Activated B cell treated with CpG ODN at 0.5 μM for 24 hours (primary cell): ENCODE measurements at regions not wholly inside any gene's neighbourhood (a gene's known extent, or its start where the extent isn't known, plus 50 kb on each side); places are given as distances from the start of the nearest gene placed in this dataset.

Source experiments
- ATAC-seq: fragments of 200-7000 bp; cut with Tn5 transposase; one replicate; pipeline ENCODE4 v1.10.0; 2021; ENCODE audit warnings: low read depth, mild to moderate bottlenecking, moderate library complexity
- CTCF ChIA-PET: fragments of 350-600 bp; sonication (Branson Sonifier 250); formaldehyde crosslinking; loops from one replicate; lab custom pipeline; 2021; ENCODE audit warnings: antibody characterized with exemption; lab: Charles Lee
- POLR2A ChIA-PET: fragments of 350-600 bp; sonication (Branson Sonifier 250); formaldehyde crosslinking; loops from one replicate; lab custom pipeline; 2021; ENCODE audit warnings: antibody characterized with exemption; lab: Charles Lee
- DNase-seq: peaks from one replicate; pipeline ENCODE4 v3.0.0; 2022
- H3K27ac Mint-ChIP-seq: one replicate; pipeline ENCODE4 v1.8.0; 2020; ENCODE audit warnings: mixed read lengths
- H3K27me3 Mint-ChIP-seq: one replicate; pipeline ENCODE4 v1.8.0; 2021; ENCODE audit warnings: mixed read lengths
- H3K36me3 Mint-ChIP-seq: one replicate; pipeline ENCODE4 v1.8.0; 2021; ENCODE audit warnings: low read depth, mixed read lengths
- H3K4me1 Mint-ChIP-seq: one replicate; pipeline ENCODE4 v1.8.0; 2021; ENCODE audit warnings: mixed read lengths
- H3K4me3 Mint-ChIP-seq: one replicate; pipeline ENCODE4 v1.8.0; 2020; ENCODE audit warnings: mild to moderate bottlenecking, mixed read lengths
- H3K9me3 Mint-ChIP-seq: one replicate; pipeline ENCODE4 v1.8.0; 2020; ENCODE audit warnings: mixed read lengths
- intact Hi-C: fragments of 100-400 bp; cut with micrococcal nuclease; formaldehyde crosslinking; loops from one replicate; pipeline ENCODE4 v1.15.1; 2024
- TF ChIP-seq, protein P1 (sequence below): fragments of 200-600 bp; IDR thresholded peaks from one replicate; pipeline ENCODE4 v1.8.0; 2022; ENCODE audit warnings: antibody characterized with exemption, mild to moderate bottlenecking

DNA sequence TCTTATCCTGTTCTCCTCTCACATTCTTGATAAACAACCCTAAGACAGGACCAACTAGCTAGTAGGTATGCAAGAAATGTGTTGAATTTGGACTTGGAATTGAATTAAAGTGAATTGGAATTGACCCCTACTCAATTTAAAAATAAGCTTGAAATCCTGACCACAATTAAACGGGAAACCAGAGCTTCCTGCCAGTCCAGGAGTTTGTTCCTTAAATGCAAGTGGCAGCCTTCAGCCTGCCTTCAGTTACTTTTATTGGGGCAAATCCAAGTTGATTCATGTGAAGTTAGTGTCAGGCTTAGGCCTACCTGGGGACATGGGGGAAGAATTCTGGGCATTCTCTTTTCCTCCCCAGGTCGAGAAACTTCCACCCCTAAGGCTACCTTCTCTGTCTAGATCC lies 457.6 kb downstream of the BCL11A start:
- CTCF ChIA-PET = no interaction called here
- Mint-ChIP-seq H3K9me3 (no peaks in the 10 kb centered on the region), H3K4me1 (peaks cover 14% of the 10 kb centered on the region), H3K27me3 (no peaks in the 10 kb centered on the region), H3K27ac (no peak overlapping the region), H3K4me3 (no peak overlapping the region), H3K36me3 (no peaks in the 10 kb centered on the region)
- TF ChIP-seq, protein P1, sequence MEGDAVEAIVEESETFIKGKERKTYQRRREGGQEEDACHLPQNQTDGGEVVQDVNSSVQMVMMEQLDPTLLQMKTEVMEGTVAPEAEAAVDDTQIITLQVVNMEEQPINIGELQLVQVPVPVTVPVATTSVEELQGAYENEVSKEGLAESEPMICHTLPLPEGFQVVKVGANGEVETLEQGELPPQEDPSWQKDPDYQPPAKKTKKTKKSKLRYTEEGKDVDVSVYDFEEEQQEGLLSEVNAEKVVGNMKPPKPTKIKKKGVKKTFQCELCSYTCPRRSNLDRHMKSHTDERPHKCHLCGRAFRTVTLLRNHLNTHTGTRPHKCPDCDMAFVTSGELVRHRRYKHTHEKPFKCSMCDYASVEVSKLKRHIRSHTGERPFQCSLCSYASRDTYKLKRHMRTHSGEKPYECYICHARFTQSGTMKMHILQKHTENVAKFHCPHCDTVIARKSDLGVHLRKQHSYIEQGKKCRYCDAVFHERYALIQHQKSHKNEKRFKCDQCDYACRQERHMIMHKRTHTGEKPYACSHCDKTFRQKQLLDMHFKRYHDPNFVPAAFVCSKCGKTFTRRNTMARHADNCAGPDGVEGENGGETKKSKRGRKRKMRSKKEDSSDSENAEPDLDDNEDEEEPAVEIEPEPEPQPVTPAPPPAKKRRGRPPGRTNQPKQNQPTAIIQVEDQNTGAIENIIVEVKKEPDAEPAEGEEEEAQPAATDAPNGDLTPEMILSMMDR = no peak
- DNase-seq = no peak
- no peak for ATAC-seq
- POLR2A ChIA-PET = no interaction called here
- intact Hi-C loops = no loop called here

DNA sequence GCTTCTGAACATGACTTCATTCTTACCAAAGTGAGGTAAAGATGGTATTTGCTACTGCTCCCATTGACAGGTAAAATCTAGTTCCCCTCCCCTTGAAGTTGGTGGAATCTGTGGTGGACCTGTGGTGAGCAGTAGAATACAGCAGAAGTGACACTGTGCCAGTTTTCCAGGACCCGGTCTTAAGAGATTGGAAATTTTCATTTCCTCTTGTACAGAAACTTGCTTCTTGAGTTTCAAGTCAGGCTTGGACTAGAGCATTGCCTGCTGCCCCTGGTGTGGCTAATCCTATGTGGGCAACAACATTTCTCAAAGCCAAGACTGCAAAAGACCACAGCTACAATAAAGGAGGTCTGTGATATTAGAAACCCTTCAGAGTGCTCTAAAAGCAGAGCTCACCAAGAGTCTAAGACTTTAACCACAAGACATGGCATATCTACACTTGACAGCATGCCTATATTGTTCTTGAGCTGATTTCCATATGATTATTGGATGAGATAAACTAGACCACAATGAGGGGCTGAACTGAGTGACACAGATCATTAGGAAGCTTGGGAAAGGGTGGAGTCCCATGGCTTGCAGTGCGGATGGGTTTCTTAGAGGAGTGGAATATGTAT lies 458.1 kb downstream of the BCL11A start:
- Mint-ChIP-seq H3K27me3 (no peaks in the 10 kb centered on the region), H3K36me3 (no peaks in the 10 kb centered on the region), H3K4me1 (peaks cover 14% of the 10 kb centered on the region), H3K27ac (no peak overlapping the region), H3K9me3 (no peaks in the 10 kb centered on the region), H3K4me3 (no peak overlapping the region)
- POLR2A ChIA-PET = no interaction called here
- TF ChIP-seq, protein P1 = no peak
- DNase-seq = no peak
- CTCF ChIA-PET = no interaction called here
- ATAC-seq = no peak
- intact Hi-C loops = no loop called here

DNA sequence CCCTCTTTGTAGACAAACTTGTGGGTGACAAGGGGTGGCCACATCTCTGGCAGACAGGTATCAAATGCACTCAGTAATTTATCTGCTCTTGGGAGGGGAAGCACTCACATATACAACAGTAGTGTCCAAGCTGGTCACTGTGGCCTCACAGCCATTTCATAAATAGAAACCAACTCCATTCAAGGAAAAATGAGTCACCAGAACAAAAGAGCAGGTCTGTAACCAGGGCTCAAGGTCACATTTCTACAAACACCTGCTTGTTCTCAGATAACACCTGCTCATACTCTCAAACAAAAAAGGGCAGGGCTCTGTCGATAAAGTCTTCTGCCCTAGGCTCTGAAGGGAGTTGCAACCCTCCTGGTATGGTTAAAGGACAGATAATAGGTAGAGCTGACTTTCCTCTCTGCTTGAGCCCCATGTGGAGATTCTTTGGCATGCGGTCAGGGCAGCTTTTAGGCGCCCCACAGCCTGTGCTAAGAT lies 459.0 kb downstream of the BCL11A start:
- ChIA-PET CTCF (no interaction called here), POLR2A (no interaction called here)
- no peak for ATAC-seq
- TF ChIP-seq, protein P1 = no peak
- no peak overlapping the region for H3K27ac Mint-ChIP-seq
- H3K4me3 Mint-ChIP-seq = no peak overlapping the region
- no peaks in the 10 kb centered on the region for H3K27me3 Mint-ChIP-seq
- H3K4me1 Mint-ChIP-seq = peaks cover 13% of the 10 kb centered on the region
- DNase-seq = no peak
- no peaks in the 10 kb centered on the region for H3K9me3 Mint-ChIP-seq
- H3K36me3 Mint-ChIP-seq = no peaks in the 10 kb centered on the region
- intact Hi-C loops = no loop called here

DNA sequence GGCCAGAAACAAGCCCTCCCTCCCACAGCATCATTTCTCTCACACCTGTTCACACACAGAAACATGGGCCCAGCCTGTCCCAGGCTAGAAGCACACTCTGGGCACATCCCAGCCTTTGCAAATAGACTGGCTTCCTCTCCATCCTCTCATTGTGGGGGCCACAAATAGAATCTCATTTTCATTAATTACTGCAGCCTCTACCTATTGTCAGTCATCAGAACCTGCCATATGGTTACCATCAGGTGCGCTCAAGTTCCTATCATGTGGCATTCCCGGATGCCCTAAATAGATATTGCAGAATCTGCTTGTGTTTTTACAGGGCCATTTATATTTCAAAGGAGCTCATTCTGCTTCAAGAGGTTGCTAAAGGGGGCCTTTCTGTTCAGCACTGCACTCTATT lies 460.7 kb downstream of the BCL11A start:
- intact Hi-C loops = no loop called here
- Mint-ChIP-seq H3K27me3 (no peaks in the 10 kb centered on the region), H3K36me3 (no peaks in the 10 kb centered on the region), H3K27ac (no peak overlapping the region), H3K4me3 (no peak overlapping the region), H3K9me3 (no peaks in the 10 kb centered on the region), H3K4me1 (peaks cover 5% of the 10 kb centered on the region)
- ATAC-seq = no peak
- TF ChIP-seq, protein P1 = no peak
- no peak for DNase-seq
- ChIA-PET CTCF (no interaction called here), POLR2A (interaction anchor here (0.5 kb wide), 1 partner anchor 181 kb away, joined by 4 read pairs; no protein-coding TSS in a partner anchor)

DNA sequence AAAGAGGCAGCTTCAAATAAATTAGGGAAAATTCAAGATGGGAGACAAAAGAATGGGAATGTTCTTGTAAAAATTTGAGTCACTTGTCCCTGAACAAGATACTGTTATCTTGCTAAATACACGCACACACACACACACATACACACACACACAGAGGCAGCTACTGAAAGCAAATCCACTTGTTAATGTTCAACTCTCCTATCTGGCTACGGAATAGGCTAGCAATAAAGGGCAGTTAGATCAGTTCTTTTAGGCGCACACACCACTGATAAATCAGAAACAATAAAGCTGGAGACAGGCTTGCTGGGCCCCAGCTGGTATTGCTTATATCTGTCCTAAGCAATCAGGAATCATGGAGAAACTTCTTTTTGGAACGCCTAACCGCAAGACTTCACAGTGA lies 461.6 kb downstream of the BCL11A start:
- ChIA-PET POLR2A (no interaction called here), CTCF (no interaction called here)
- no peaks in the 10 kb centered on the region for H3K36me3 Mint-ChIP-seq
- ATAC-seq (no peak), DNase-seq (no peak)
- no peak overlapping the region for H3K27ac Mint-ChIP-seq
- H3K4me1 Mint-ChIP-seq = peaks cover 2% of the 10 kb centered on the region
- H3K9me3 Mint-ChIP-seq = no peaks in the 10 kb centered on the region
- H3K4me3 Mint-ChIP-seq = no peak overlapping the region
- TF ChIP-seq, protein P1 = no peak
- no peaks in the 10 kb centered on the region for H3K27me3 Mint-ChIP-seq
- intact Hi-C loops = no loop called here
